Ovary (tissue), 7 donors: ENCODE measurements at regions not wholly inside any gene's neighbourhood (a gene's known extent, or its start where the extent isn't known, plus 50 kb on each side); places are given as distances from the start of the nearest gene placed in this dataset.

ENCODE experiments used
- DNase-seq, 5 donors: peaks; one replicate each; pipeline ENCODE4 v3.0.0-alpha.2; 2019 to 2020
- H3K27ac ChIP-seq, 2 donors: fragments of 200-600 bp; one replicate each; pipeline versions ENCODE4 v1.5.1 to v1.8.0; 2019 to 2022
- H3K27me3 ChIP-seq: fragments of 200-600 bp; one replicate; pipeline ENCODE4 v1.8.0; 2022
- H3K36me3 ChIP-seq: fragments of 200-600 bp; sonication (generic); one replicate; pipeline ENCODE4 v1.5.1; 2019
- H3K4me1 ChIP-seq: one replicate; pipeline ENCODE4 v1.8.1; 2013; ENCODE audit warnings: mild to moderate bottlenecking, moderate library complexity; ENCODE audit not compliant: insufficient read depth
- H3K4me3 ChIP-seq: fragments of 200-600 bp; sonication (generic); one replicate; pipeline ENCODE4 v1.5.1; 2017
- H3K9me3 ChIP-seq, 2 donors: fragments of 200-600 bp in 1 of 2; sonication (generic) in 1 of 2; one replicate each; pipeline versions ENCODE4 v1.5.1 to v1.8.1; 2013 to 2019; ENCODE audit warnings: mild to moderate bottlenecking in 1 of 2, moderate library complexity in 1 of 2
- CTCF ChIP-seq, 3 donors: fragments of 450-650 bp in 2 of 3; fragments of 200-600 bp in 1 of 3; IDR thresholded peaks; one replicate each; pipeline versions ENCODE4 v1.5.1 to v1.8.0; 2016 to 2022; ENCODE audit warnings: antibody characterized with exemption in 3 of 3, mild to moderate bottlenecking in 1 of 3
- EP300 ChIP-seq: sonication (generic); formaldehyde crosslinking; IDR thresholded peaks from one replicate; pipeline ENCODE4 v1.6.1; 2017; ENCODE audit warnings: antibody characterized with exemption
- POLR2A ChIP-seq: fragments of 450-650 bp; IDR thresholded peaks from one replicate; pipeline ENCODE4 v1.6.1; 2017; ENCODE audit warnings: antibody characterized with exemption, mild to moderate bottlenecking, moderate library complexity
- WGBS, 3 donors: extraction: QIAGEN DNeasy Blood & Tissue Kit in 1 of 3; methylation state at CpG; one replicate each; pipeline versions ENCODE4 v1.1.5 to v1.1.7; 2013 to 2017; 5-methylcytosine and 5-hydroxymethylcytosine counted together
- intact Hi-C, 4 donors: fragments of 100-400 bp; cut with DNase I; formaldehyde crosslinking; loops; one replicate each; pipeline versions ENCODE4 v1.11.0 to v1.15.1; 2022 to 2023
- donor health status: DM: no; HTN: no; CAD: no; lungs with moderate emphysema.
- donor health status: DM: no; HTN: no; CAD: no.
- donor health status: Bipolar disorder and iron deficiency.
- donor health status: DM: no; HTN: no; CAD: no.
- donor health status: DM: yes; HTN: yes; CAD: no.

- DNase-seq = no peak
- no peak for TF ChIP-seq POLR2A
- no peak for TF ChIP-seq EP300
- TF ChIP-seq CTCF (IDR thresholded peaks at IDR 0.05) = no peak
Measured at GRCh38 chr6:134585517-134585873, 267.6 kb upstream of the SGK1 start.

GRCh38 chr6:134584847-134585516 is 267.1 kb upstream of the SGK1 start:
- no peaks in the 10 kb centered on the region for H3K36me3 ChIP-seq

More at GRCh38 chr6:134585517-134585873, 267.6 kb upstream of the SGK1 start:
- Histone ChIP-seq H3K9me3 (no peaks in the 10 kb centered on the region), H3K27me3 (no peaks in the 10 kb centered on the region), H3K27ac (no peak overlapping the region), H3K36me3 (no peaks in the 10 kb centered on the region), H3K4me3 (no peak overlapping the region), H3K4me1 (no peaks in the 10 kb centered on the region)
- intact Hi-C loops = no loop called here
- WGBS, 3 donors = 53 to 64% (median 60%) methylated on average over 8 of the region's 8 CpGs

GRCh38 chr6:134577998-134578397 is 260.1 kb upstream of the SGK1 start:
- intact Hi-C loops = no loop called here
- Histone ChIP-seq H3K4me3 (no peak overlapping the region), H3K27ac (no peak overlapping the region), H3K27me3 (no peaks in the 10 kb centered on the region), H3K9me3 (no peaks in the 10 kb centered on the region), H3K36me3 (no peaks in the 10 kb centered on the region), H3K4me1 (no peaks in the 10 kb centered on the region)
- TF ChIP-seq POLR2A (no peak), EP300 (no peak), CTCF (IDR thresholded peaks at IDR 0.05) (no peak)
- DNase-seq = no peak

More at GRCh38 chr6:134584847-134585516, 267.1 kb upstream of the SGK1 start:
- Histone ChIP-seq H3K9me3 (no peaks in the 10 kb centered on the region), H3K4me3 (no peak overlapping the region), H3K27me3 (no peaks in the 10 kb centered on the region), H3K27ac (no peak overlapping the region), H3K4me1 (no peaks in the 10 kb centered on the region)
- intact Hi-C loops = no loop called here
- DNase-seq = no peak
- WGBS, 3 donors = 70 to 73% (median 72%) methylated on average over 2 of the region's 2 CpGs
- no peak for TF ChIP-seq EP300
- TF ChIP-seq CTCF (IDR thresholded peaks at IDR 0.05) = no peak
- no peak for TF ChIP-seq POLR2A

- intact Hi-C loops = no loop called here
- no peak for DNase-seq
- 0 to 52% (median 0%) methylated on average over 1 of the region's 1 CpG for WGBS, 3 donors
- Histone ChIP-seq H3K27me3 (no peaks in the 10 kb centered on the region), H3K27ac (no peak overlapping the region), H3K9me3 (no peaks in the 10 kb centered on the region), H3K36me3 (no peaks in the 10 kb centered on the region), H3K4me3 (no peak overlapping the region), H3K4me1 (no peaks in the 10 kb centered on the region)
- TF ChIP-seq POLR2A (no peak), CTCF (IDR thresholded peaks at IDR 0.05) (no peak), EP300 (no peak)
Measured at GRCh38 chr6:134575221-134575620, 257.3 kb upstream of the SGK1 start.
